Effector CD8-positive, alpha-beta T cell (primary cell): ENCODE measurements at regions not wholly inside any gene's neighbourhood (a gene's known extent, or its start where the extent isn't known, plus 50 kb on each side); places are given as distances from the start of the nearest gene placed in this dataset.

ENCODE experiments used
- DNase-seq: peaks from one replicate; lab custom pipeline; 2025; lab: John Stamatoyannopoulos, UW

DNA sequence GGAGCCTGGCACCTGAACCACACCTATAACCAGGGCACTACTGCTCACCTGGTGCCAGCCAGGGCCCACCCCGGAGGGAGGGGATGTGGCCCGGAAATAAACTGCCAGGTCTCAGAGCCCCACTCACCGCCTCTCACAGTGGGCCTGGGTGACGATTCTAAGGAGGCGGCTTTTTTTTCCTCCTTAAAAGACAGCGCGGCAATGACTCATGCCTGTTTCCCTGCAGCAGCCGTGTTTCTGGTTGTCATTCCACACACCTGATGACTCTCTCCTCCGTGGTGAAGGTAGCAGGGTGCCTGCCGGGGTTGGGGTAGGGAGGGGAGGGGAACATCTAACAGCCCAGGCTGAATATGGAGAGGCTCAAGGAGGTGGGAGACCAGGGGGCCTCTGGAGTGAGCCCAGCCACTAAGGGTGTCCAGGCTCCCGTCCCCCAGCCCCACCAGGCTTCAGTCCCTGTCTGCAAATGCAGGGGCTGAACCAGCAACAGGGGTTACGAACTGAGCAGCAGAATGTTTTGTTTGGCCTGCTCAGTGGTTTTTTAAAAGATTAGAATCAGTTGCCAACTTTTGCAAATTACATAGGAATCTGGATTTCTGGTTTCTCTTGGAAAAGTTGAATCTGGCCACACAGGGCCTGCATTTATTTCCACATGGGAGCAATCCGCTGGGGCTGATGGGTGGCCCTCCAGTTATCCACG, 127.3 kb upstream of the LINGO1 start:
- DNase-seq: no peak

DNA sequence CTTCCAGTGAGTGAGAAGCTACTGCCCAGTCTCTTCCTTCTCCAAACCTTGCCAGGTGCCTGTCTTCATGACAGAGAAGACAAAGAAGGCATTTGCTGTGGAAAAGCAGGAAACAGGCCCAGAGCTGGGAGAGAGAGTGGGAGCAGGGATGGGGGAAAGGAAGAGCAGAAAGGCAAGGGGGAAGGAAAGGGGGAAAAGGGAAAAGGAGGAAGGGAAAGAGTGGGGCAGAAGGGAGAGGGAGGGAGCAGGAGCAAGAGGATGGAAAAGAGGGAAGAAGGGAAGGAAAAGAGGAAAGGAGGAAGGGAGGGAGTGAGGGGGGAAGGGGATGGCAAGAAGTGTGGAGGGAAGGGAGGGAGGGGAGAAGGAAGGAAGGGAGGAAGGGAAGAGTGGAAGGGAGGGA, 121.2 kb upstream of the LINGO1 start:
- no peak for DNase-seq

DNA sequence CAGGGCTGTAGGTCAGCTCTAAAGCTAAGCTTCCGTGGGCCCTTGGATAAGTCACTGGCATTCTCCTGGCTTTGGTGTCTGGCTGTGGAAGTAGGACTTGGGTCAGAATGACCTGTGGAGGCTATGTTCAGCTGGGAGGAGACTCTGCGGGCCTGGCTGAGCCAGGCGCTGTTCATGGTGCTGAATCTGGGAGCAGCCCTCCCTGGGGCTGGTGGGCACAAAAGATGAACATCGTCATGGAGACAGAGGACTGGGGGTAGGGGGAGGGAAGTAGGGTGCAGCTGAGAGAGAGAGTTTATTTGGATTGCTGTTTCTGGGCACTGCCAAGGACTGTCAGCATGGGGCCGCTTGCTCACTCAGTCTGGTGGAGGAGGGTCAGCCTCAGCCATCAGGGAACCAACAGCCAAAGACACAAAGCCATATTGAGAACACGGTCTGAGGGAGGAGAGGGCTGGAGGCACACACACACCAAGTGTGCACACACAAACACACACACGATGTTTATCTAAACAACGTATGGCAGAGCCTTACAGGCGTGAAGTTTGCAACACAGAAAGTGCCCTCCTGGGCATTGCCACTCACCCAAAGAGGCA, 120.7 kb upstream of the LINGO1 start:
- no peak for DNase-seq

- DNase-seq: no peak
These were observed 117.4 kb upstream of the LINGO1 start for GRCh38 chr15:77749998-77750540.

DNA sequence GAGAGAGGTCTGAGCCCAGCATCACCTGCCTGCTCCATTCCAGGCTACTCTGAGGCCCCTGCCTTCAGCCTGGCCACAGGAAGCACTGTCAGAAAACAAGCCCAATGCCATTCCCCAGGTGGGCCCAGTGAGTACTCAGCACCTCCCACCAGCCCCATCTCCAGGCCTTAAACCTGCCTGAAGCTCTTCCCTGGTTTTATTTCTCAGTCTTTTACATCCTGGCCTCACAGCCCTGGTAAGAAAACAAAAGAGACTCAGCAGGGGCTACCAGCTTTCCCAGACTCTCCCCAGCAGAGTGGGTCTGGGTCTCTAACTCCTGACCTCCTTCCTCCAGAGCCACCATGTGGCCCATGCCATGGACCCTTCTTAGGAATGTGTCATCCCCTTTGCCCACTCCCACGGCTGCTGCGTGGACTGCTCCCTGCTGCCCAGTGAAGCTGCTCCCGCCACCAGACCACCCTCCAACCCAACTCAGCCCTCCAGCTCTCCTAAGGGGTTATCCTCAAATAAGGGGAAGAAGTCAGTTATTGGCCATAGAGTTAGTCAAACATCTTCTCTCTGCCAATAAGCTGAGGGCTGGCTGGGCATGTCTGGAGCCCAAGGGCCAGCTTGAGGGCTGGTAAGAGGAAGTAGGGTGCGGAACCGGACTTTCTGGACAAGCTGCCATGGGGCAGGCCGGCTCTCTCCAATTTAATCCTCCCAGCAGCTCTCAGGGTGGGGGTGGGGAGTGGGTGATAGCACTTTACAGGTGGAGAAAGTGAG, 116.7 kb upstream of the LINGO1 start:
- no peak for DNase-seq

- no peak for DNase-seq
These were observed 115.7 kb upstream of the LINGO1 start for GRCh38 chr15:77748078-77749064.

GRCh38 chr15:77747175-77748077, 114.7 kb upstream of the LINGO1 start:
- DNase-seq: no peak

DNA sequence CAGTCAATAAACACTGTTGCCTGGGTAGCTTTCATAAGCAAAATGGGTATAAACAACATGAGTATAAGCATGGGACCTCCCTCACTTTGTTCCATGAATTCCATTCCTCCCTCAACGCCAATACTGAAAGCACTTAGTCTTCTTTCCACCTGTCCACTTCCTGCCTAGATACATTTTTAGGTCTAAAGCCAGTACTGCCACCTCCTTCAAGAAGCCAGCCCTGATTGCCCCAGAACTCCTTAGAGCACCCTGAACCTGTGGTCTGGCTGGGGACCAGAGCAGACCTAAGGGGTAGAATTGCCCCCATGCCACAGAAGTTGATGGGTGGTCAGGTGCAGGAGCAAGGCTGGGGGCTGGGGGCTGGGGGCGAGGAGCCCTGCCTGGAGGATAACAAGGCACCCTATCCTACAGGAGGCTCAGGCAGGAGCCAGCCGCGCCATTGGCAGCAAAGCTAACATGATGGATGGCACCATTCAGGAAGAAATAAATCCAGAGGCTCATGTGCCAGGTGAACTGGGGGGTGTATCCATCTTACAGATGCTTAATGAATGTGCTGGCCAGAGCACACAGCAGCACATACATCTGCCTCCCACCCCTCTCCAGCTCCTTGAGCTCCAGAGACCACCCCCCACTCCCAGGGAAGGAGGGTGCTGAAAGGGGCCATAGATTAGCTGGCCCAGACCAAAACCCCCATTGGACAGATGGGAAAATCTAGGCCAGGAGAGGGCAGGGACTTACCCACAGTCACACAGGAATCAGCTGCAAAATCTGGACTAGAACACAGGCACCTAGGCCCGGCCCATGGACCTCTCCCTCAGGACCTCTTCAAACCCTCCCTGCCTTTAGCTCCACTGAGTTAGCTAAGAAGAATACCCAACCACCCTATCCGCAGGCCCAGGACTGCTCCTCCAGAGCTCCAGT, 113.8 kb upstream of the LINGO1 start:
- no peak for DNase-seq

GRCh38 chr15:77744398-77744797, 111.7 kb upstream of the LINGO1 start:
- no peak for DNase-seq

- DNase-seq: no peak
These were observed 109.9 kb upstream of the LINGO1 start for GRCh38 chr15:77742570-77742969.

DNA sequence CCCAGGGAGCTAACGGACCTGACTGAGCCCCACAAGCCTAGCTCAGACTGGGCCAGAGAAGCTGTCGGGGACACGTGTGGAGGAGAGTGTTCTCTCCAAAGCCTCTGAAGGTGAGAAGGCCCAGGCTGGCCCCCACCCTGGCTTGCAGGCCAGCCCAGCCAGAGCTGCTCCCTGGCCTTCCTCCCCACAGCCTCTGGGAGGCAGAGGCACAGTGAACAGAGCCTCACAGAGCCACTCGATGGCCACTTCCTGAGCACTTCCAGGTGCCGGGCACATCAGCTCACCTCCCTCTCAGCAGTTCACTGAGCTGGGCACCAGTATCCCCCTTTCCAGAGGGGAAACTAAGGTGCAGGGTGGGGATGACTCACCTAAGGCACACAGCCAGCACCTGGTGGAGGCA, 109.4 kb upstream of the LINGO1 start:
- DNase-seq: no peak

DNA sequence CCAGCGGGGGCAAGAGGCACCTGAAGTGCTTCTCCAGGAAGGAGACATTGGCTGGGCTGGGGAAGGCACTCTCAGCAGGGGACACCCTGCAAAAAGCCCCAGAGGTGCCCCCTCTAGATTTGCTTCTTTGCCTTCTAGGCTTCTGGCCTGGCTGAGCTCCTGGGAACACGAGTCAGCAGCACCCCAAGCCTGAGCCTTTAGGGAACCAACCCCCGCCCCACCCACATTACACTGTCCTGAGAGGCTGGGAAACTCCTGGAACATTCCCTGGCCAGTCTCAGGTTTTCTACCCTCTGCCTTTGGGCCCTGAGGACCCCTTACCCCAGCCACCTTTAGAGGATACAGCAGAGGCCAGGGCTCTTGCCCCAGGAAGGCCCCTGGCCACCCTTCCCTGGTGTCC, 108.4 kb upstream of the LINGO1 start:
- no peak for DNase-seq

DNA sequence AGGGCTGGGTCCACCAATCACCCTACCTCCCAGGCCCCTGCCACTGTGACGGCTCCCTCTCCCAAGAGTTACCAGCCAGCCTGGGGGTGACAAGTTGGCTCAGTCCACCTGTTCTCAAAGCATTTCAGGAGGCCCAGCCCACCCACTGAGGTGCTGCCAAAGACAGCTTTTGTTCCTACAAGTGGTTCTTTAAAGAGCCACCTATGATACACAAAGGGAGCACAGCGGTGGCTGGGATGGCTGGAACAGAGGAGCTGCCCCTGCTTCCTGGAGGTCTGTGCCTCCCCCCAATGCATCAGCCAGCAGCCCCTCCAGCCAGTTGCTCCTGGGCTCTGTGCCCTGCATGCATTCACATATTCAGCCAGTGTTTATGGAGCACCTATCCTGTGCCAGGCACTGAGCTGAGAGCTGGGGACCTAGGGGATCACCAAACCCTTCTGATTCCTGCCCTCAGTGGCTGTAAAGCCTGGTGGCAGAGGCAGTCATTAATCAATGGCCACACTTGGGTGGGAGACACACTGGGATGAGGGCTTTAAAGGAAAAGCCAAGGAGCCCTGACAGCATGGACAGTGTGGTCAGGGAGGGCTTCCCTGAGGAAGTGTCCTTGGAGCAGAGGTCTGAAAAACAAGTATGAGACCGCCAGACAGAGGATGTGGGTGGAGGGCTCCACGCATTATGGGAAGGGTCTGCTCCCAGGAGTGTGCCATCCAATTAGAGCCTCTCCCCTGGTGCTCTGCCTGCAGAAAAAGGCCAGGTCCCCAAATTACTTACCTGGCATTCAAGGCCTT, 107.1 kb upstream of the LINGO1 start:
- no peak for DNase-seq

GRCh38 chr15:77738441-77739302, 106.0 kb upstream of the LINGO1 start:
- DNase-seq: no peak

DNA sequence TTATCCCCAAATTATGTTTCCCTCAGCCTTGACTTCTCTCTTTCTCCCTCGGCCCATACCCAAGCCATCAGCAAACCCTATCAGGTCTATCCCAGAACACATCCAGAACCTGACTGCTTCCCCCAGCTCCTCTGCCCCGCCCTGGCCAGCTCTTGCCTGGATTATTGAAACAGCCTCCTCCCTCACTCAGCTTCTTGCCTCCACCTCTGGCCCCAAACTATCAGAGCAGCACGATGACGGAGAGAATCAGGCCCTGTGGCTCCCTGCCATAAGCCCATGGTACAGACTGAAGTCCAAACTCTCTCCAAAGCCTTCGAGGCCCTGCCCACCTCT, 105.3 kb upstream of the LINGO1 start:
- DNase-seq: no peak

GRCh38 chr15:77737238-77738037, 104.7 kb upstream of the LINGO1 start:
- DNase-seq: no peak

DNA sequence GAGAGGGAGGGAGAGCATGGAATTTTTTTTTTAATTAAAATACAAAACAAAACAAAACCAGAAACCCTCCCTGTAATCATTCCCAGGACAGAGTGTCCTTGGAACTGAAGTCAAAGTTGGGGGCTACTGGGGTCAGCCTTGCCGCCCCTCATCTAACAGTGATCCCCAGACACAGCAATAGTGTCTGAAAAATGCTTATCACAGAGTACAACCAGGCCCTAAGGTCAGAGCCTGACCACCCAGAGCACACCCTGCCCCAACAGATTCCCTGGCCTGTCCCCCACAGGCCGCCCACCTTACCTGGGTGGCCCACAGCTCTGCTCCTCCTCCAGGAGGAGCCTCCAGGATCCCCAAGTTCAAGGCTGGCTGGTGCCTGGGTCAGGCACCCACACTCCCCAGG, 101.6 kb upstream of the LINGO1 start:
- DNase-seq: no peak
